PC-9 (cell line): ENCODE measurements at regions not wholly inside any gene's neighbourhood (a gene's known extent, or its start where the extent isn't known, plus 50 kb on each side); places are given as distances from the start of the nearest gene placed in this dataset.

Experiments
- EZH2 ChIP-seq: fragments of 200-600 bp; sonication (generic); IDR thresholded peaks from 2 replicates; pipeline ENCODE4 v1.8.0; 2017; ENCODE audit warnings: antibody characterized with exemption, low read depth
- TF ChIP-seq, protein P1 (sequence below): fragments of 200-600 bp; sonication (generic); conservative IDR thresholded peaks from 2 replicates; pipeline ENCODE4 v1.6.1; 2017; ENCODE audit warnings: mixed run types, antibody characterized with exemption, mild to moderate bottlenecking, moderate library complexity

DNA sequence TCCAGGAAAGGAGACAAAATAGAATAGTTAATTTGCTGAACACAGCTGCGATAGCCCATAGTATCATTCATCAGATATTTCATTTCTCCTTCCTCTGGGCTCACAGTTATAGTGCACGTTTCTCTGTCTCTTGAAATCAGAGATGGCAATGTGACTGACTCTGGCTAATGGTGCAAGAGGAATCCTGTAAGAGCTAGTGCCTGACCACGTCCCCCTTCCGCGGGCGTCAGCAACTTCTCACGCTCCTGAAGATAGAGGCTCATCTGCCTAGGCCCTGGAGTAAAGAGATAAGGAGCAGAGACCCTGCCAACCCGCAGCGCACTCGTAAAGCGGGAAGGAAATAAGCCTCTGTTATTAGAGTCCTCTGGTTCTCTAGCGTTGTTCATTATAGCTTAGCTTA is 391.8 kb downstream of the VPS13C start:
- TF ChIP-seq, protein P1, sequence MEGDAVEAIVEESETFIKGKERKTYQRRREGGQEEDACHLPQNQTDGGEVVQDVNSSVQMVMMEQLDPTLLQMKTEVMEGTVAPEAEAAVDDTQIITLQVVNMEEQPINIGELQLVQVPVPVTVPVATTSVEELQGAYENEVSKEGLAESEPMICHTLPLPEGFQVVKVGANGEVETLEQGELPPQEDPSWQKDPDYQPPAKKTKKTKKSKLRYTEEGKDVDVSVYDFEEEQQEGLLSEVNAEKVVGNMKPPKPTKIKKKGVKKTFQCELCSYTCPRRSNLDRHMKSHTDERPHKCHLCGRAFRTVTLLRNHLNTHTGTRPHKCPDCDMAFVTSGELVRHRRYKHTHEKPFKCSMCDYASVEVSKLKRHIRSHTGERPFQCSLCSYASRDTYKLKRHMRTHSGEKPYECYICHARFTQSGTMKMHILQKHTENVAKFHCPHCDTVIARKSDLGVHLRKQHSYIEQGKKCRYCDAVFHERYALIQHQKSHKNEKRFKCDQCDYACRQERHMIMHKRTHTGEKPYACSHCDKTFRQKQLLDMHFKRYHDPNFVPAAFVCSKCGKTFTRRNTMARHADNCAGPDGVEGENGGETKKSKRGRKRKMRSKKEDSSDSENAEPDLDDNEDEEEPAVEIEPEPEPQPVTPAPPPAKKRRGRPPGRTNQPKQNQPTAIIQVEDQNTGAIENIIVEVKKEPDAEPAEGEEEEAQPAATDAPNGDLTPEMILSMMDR, result no peak
- TF ChIP-seq EZH2, result no peak
